Left renal cortex interstitium (tissue), 4 donors: ENCODE measurements at regions not wholly inside any gene's neighbourhood (a gene's known extent, or its start where the extent isn't known, plus 50 kb on each side); places are given as distances from the start of the nearest gene placed in this dataset.
A peak's percentile ranks its signal among the peaks of the same experiment; 100 is the strongest.
"Not testable (repeated sequence)": the region's sequence is repeated elsewhere in the genome, so short reads cannot be mapped to it uniquely, and the experiment has no call there.

Source experiments
- DNase-seq, 4 donors: peaks; one replicate each; pipeline ENCODE4 v3.0.0-alpha.2; 2013; ENCODE audit warnings: low read depth in 4 of 4, low spot score in 2 of 4, missing footprints in 1 of 4

DNA sequence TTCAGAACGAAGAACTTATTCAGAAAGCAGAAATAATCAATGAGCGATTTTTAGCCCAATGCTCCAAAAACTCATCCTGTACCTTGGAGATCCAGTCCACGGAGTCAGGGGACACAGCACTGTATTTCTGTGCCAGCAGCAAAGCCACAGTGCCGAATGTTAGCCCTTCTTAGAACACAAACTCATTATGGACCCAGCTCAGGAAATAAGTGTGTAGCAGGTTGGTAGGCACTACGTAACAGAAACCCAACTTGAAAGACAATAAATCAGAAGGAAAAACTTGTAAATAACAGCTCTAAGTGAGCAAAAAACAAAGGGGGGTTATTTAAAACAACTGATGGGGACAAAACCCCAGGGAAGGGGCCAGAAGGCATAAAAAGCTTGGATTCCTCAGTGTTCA, 112.0 kb upstream of the PRSS1 start:
- no peak for DNase-seq

DNA sequence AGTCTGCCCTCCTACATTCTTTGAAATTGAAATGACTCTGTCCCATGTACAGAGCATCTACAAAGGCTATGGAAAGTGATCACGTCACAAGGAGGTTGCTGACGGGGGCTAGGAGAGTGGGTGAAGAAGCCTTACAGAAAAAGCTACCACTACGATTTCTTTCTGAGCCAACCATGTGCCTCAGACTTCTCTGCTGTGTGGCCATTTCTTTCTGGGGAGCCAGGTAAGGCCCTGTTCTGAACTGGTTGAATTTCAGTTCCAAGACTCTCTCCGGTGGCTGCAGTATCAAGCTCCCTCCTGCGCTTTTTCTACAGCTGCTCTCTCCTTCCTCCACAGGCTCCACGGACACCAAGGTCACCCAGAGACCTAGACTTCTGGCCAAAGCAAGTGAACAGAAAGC, 112.5 kb upstream of the PRSS1 start:
- DNase-seq: no peak

DNA sequence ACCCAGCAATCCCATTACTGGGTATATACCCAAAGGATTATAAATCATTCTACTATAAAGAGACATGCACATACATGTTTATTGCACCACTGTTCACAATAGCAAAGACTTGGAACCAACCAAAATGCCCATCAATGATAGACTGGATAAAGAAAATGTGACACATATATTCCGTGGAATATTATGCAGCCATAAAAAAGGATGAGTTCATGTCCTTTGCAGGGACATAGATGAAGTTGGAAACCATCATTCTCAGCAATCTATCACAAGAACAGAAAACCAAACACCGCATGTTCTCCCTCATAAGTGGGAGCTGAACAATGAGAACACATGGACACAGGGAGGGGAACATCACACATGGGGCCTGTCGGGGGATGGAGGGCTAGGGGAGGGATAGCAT, 113.2 kb upstream of the PRSS1 start:
- DNase-seq: not testable (repeated sequence)

DNA sequence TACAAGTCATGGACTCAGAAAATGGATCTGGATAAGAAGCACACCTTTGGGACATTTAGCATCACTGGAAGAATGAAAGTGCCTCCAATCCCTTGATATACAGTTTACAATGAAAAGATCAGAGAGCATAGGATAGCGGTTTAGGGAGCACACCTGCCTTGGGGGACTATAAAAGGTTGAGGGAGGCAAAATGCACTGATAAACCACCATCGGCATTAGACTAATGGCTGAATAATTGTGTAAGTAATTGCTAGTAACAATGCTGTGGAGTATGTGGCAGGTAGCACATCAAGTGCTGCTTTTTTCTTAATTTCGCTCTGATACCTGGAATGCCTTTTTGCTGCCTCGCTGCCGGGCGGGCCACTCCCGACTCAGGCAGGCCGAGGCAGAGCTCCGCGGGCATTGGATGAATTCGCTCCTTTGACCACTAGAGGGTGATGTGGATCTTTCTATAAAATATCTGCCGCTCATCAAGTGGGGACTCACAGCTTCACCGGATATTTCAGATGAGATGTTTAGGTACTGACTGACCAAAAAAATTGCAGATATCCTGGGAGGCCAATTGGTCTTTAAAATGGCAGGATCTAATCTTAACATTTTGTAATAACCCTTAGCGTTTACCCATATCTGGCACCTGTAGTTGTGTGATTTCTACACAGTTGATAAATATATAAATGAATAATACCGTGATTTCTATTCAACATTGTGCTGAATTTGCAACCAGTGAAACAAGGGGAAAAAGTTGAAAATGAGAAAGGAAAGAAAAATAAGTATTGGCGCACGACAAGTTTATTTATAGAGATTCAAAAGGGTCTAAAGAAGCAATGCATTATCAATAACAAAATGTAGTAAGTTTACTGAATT, 116.8 kb upstream of the PRSS1 start:
- DNase-seq: peak in 3 of 4 donors; percentile 24 to 37 (median 34)

DNA sequence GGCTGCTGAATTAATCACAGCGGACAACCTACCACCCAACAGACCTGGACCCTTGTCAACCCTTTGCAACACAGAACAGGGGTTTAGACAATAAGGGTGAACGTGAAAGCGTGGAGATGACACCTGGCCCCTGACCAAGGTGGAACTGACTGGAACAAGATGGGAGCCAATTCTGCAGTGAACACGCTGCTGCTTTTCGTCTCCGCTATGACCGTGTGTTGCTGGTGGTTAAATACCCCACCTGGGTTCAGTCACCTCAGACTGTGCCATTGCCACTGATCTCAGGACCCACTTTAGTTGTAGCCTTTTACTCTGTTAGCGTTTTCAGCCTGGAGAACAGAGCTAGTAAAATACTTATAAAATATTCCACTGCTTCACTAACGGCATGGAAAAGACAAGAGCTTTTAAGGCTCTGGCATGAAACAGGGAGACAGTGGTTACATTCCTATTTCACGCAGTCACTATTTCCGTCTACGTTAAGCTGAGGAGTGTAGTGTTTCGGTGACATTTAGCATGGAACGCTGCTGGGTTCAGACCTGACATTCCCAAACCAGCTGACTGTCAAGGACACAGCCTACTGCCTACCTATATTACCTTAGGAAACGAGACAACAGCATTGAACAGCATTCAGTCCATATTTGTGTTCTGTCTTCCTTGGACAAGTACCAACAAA, 119.5 kb upstream of the PRSS1 start:
- no peak for DNase-seq

DNA sequence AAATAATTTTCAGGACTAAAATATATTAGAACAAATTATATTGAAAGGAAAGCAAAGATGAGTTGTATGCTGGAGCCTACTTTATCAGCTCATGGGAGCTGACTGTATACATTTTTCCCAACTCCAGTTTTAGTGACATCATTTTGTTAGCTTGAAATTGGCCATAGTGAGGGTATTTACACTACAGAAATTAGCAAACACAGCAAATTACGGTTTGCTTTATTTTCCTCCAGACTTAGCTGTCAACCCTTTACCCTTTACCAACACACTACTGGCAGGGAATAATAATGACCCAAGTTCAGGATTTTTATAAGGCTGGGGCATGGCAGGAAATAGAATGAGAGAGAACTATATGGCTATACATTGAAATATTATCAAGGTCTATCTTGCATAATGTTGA, 120.3 kb upstream of the PRSS1 start:
- no peak for DNase-seq

DNA sequence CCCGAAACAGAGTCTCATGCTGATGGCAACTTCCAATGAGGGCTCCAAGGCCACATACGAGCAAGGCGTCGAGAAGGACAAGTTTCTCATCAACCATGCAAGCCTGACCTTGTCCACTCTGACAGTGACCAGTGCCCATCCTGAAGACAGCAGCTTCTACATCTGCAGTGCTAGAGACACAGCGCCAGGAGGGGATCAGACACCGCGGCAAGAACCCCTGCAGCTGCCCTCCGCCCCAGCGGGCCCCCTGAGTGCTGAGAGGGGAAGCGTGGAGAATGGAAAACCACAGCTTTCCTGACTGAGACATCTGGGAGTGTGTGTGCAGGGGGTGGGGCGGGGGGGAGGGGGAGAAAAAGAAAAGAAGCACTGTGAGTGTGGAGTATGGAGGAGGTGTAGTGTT, 122.0 kb upstream of the PRSS1 start:
- DNase-seq: not testable (repeated sequence)

DNA sequence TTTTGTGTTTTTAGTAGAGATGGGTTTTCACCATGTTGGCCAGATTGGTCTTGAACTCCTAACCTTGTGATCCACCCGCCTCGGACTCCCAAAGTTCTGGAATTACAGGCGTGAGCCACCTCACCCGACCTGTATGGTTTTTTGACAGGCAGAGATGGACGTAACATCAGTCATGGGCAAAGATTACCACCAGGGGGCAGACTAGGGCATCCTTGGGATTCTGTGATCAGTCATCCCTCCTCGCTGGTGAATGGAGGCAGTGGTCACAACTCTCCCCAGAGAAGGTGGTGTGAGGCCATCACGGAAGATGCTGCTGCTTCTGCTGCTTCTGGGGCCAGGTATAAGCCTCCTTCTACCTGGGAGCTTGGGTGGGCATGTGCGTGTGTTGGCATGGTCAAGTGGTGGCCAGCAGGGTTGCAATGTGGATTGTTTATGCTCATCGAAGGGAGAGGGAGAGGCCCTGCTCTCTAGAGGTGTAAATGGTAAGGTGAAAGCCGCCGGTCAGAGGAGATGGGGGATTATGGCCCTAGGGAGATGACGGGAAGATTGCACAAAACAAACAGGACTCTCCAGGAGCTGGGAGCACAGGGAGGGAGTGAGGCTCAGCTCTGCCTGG, 122.7 kb upstream of the PRSS1 start:
- peak in 1 of 4 donors; percentile 10 for DNase-seq

DNA sequence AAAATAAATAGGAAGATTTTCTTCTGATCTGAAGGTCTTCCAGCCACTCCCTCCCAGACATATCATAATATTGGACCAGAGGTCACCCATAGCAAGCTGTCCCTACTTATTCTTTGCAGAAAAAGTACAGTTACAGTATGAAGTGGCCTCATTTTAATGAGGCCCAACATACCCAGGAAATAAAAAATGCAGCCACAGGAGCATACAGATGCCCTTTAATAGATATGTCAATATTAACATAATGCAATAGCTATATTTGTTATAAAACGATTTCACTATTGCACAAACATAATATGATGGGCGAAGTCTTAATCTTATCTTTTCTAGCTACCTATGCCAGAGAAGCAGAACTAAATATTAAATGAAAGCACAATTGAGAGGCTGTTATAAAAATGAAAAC, 124.1 kb upstream of the PRSS1 start:
- not testable (repeated sequence) for DNase-seq

DNA sequence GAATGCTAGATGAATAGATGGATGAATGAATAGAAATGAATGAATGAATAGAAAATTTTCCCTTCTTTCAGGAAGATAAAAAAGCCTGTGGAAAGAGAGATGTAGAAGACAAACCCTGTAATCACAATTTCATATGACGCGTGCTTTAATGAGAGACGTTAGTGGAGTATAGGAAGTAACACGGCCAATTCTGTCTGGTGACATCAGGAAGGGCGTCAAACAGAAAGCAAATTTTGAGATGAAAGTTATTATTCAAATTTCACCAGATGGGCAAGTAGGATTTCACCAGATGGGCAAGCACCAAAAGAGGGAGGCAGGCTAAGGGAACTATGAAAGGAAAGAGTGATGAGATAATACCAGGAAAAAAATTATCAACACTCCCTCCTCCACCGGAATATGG, 128.9 kb upstream of the PRSS1 start:
- no peak for DNase-seq

DNA sequence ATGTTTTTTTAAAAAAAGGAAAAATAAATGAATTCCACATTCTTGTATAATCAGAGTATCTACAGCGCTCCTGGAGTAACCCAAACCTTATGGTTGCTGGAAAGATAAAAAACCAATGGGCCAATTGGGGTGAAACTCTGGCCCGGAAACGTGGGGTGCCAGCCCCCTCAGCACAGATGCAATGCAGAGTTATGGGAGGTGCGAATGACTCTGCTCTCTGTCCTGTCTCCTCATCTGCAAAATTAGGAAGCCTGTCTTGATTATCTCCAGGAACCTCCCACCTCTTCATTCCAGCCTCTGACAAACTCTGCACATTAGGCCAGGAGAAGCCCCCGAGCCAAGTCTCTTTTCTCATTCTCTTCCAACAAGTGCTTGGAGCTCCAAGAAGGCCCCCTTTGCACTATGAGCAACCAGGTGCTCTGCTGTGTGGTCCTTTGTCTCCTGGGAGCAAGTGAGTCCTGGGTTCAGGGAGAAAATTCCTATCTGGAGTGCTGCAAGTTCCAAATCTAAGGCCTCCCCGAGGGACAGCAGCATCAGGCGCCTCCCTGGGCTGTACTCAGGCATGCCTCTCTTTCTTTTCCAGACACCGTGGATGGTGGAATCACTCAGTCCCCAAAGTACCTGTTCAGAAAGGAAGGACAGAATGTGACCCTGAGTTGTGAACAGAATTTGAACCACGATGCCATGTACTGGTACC, 130.5 kb upstream of the PRSS1 start:
- no peak for DNase-seq

DNA sequence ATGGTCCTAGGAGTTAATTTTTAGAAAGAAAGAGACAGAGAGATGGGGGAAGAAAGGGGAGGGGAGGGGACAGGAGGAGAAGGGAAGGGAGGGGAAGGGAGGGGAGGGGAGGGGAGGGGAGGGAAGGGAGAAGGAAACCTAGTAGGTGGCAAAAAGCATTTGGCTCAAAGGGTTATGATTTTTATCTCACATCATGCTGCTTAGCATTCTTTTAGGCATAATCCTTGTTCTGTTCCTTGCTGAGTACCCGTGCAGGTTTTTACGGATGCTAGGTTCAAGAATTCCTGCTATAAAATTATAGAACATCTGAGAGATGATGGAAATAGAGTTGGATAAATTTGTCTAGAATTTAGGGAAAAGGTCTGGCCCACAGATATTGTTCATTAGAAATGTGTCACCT, 132.4 kb upstream of the PRSS1 start:
- DNase-seq: no peak

DNA sequence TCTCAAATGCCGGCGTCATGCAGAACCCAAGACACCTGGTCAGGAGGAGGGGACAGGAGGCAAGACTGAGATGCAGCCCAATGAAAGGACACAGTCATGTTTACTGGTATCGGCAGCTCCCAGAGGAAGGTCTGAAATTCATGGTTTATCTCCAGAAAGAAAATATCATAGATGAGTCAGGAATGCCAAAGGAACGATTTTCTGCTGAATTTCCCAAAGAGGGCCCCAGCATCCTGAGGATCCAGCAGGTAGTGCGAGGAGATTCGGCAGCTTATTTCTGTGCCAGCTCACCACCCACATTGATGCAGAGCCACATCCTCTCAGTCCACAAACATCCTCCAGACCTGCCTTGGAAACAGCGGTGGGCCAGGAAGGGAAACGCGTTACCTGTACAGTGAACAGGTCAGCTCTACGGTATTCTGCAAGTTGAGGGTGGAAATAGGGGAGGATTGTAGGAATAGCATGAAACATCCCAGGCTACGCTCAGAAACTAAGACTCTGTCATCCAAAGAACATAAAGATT, 133.1 kb upstream of the PRSS1 start:
- no peak for DNase-seq

DNA sequence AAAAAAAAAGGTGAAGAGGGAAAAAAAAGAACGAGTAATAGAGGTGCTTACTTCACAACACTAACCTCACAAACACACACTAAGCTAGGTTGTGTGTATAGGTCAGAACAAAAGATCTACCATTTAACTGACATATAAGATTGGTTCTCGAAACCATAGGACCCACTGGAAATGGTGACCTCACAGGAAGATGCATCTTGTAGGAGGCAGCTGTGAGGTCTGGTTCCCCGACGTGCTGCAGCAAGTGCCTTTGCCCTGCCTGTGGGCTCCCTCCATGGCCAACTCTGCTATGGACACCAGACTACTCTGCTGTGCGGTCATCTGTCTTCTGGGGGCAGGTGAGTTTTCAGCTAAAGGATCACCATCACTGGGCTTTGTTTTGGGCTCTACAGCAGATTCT, 133.8 kb upstream of the PRSS1 start:
- DNase-seq: no peak

DNA sequence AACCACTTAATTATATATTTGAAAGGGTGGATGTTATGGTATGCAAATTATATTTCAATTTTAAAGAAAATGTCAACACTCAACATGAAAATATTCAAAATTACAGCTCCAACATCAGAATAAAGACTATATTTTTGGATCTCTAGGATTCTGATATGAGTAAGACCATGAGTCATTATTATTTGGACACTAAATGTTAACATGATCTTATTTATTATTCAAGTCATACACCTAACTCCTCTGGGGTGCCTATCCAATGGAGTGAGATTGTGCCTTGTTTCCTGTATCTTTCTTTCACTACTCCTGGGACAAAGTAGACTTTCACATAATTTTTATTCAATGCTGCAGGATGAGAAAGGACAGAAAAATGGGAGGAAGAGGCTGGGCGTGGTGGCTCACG, 135.2 kb upstream of the PRSS1 start:
- DNase-seq: no peak

DNA sequence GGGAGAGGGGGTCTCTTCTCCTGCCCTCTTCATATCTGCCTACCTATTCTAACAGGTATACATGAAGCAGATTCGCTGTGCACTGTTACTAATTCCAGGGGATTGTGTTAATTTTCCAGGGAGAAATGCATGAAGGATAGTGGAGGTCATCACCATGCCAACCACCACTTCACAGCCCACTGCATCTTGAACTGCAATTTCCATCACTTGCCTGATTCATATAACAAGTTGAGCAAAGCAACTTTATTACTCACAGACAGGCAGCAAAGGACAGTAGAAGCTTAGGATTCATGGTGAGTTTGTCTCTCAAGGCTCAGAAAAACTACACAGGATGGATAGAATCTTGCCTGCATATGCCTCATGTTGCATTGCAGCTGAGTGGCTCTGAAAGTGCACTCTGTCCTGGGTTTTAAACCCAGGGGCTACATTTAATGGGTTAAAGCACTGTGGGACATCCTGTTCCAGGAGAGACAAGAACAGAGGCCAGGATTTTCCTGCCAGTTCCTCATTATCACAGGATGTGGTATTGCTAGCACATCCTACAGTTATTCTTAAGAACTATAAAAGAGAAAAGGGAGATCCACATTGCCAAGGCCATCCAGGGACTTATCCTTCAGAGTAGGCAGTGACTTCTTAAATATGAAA, 136.9 kb upstream of the PRSS1 start:
- DNase-seq: no peak

DNA sequence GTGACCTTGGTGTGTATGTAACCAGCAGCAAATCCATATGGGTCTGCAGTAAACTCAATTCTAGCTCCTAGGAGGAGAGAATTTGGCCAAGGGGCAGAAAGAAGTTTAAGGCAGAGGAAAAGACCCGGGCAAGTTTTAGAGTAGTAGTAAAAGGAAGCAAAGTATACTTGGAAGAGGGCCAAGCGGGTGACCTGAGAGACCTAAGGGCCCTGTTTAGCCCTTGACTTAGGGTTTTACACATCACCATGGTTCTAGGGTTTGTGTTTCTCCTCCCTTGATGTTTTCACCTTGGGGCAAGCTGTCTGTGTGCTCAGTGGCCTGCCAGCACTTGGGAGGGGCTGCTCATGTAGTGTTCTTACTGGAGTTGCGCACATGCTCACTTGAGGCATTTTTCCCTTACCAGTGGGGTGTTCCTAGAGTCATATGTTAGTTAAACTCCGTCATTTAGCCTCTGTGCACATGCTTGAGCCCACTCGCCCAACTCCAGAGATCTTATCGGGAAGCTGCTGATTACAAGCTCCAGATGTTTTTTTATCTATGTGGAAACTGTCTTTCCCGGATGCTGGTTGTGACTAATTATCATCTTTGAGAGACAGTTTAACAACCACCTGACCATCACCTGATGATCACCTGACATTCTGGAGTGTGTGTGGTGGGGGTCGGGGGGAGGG, 137.6 kb upstream of the PRSS1 start:
- DNase-seq: no peak

DNA sequence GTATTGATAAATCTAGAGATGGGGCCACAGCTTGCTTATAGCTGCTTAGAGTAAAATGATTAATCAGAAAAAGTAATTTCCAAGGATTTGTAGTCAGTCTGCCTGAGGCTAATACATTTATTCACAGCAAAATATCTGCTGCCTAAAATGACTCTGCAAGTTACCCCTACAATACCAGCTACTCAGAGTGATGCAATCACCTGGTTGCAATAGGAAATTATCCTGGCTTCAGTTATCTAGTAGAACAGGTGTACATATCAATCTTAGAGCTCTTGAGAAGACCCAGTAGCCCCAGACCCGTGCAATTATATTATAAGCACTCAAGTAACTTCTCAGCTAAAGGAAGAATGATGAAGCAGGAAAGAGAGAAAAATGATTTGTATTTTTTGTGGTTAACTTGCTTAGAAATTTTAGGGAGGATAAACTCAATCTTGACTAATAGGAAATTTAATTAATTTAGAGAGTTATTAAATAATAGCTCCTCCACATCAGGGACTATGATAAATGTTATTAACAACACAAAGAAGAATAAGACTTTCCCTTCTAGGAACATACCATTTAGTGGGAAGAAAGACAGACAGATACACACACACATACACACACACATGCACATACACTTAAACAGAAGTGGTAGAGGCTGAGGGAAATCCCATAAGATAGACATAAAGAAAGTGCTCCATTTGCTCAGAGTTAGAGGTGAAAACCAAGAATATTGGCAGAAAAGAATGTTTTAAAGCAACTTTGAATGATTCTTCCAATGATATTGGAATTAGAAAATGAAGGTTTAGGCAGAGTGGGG, 140.4 kb upstream of the PRSS1 start:
- DNase-seq: no peak

DNA sequence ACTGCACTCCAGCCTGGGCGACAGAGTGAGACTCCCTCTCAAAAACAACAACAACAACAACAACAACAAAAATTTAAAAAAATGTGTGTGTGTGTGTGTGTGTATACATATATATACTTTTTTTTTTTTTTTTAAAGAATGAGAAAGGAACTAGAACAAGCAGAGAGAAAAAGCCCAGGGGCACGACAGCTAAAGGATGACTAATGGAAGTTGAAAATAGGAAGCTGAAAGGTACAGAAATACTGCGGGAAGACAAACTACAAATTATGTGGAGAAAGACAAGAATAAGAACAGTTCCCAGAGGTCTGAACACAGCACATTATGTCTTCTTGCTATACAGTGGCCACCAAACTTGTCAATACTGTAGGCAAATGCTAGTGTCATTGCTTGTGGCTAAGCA, 141.9 kb upstream of the PRSS1 start:
- no peak for DNase-seq
